Stimulated activated CD8-positive, alpha-beta memory T cell treated with anti-CD3 and anti-CD28 coated beads, Interleukin-4, amount 100 ng/mL, for 48 hours (primary cell): ENCODE measurements at regions not wholly inside any gene's neighbourhood (a gene's known extent, or its start where the extent isn't known, plus 50 kb on each side); places are given as distances from the start of the nearest gene placed in this dataset.

Experiments used
- DNase-seq: peaks from one replicate; pipeline ENCODE4 v3.0.0-alpha.2; 2020

DNA sequence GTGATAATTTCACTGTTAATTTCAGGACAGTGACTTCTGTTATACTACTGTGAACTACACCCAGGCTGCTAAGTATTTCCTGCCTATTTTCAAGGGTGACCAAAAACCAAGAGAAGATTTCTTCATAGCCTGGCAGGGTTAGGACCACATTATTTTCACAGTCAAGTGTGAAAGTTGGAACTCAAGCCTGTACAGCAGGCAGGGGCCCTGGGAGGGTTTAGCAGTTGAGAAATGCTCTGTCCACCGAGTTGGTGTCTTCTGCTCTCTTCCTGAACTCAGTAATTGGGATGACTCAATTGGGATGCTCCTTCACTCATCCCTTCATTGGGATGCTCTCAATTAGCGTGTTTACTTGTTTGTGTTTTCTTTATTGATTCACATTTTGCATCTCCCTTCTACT is 347.3 kb upstream of the CDH11 start:
- DNase-seq, result no peak

- no peak for DNase-seq
These were observed 346.3 kb upstream of the CDH11 start for GRCh38 chr16:65468133-65468532.

DNA sequence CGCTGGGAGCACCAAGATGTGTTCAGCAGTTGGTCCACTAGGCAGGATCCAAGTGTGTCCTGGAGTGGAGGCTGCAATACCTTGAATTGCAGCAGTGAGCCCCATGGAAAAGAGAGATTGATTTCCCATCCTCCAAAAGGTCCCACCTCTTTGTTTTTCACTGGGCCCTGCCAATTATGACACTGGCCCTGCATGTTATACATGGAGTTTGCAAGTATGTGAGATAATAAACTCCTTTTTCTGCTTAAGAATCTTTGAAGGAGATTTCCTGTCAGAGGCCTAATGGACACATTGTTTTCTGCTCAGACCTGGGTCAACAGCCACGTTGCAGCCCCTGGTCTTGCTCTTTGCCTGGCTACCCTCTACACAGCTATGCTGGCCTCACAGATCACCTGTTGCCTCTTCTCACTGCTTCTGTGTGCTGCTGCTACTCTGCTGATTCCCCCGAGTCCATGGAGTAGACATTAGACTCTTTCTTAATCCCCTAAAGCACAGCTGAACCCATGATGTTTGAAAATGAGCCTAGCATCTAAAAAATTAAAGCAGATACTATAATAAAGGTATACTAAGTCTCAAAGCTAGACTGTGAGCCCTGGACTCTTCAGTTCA is 341.9 kb upstream of the CDH11 start:
- DNase-seq, result no peak

- DNase-seq, result no peak
These were observed 335.2 kb upstream of the CDH11 start for GRCh38 chr16:65457084-65457483.

DNA sequence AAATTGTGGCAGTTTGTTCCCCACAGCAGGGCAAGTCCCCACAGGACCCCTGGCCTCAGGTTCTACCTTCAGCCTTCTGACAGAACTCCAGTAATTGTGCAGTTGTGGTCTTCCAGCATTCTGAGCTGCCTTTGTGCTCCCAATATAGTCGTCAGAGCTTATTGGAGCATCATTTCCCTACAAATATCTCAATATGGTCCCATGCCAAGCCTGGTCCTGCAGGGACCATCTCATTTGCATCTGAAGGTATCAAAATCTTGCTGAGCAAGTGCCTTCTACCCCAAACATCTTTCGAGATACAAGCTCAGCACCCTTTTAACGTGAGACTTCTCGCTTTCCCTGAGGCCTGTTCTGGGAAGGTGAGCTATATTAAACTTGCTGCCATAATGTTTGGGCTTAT is 333.9 kb upstream of the CDH11 start:
- no peak for DNase-seq

DNA sequence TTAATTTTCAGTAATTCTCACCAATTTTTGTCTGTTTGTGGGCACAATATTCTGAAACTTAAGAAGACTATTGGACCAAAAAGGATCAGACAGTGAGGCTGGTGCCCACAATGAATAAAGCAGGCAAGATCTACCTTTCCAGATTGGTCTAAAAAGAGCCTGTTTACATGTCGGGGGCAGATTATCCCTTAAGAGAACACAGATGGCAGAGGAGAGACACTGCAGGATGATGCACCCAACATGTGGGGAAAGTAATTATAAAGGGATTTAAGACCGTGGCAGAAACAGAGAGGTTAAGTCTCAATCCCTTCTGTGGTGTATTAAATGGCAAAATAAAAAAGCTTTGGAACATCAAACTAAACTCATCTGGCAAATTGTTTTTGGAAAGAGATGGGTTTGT is 331.8 kb upstream of the CDH11 start:
- no peak for DNase-seq

GRCh38 chr16:65449526-65449925 is 327.7 kb upstream of the CDH11 start:
- no peak for DNase-seq

- DNase-seq, result no peak
These were observed 324.6 kb upstream of the CDH11 start for GRCh38 chr16:65446427-65446826.

DNA sequence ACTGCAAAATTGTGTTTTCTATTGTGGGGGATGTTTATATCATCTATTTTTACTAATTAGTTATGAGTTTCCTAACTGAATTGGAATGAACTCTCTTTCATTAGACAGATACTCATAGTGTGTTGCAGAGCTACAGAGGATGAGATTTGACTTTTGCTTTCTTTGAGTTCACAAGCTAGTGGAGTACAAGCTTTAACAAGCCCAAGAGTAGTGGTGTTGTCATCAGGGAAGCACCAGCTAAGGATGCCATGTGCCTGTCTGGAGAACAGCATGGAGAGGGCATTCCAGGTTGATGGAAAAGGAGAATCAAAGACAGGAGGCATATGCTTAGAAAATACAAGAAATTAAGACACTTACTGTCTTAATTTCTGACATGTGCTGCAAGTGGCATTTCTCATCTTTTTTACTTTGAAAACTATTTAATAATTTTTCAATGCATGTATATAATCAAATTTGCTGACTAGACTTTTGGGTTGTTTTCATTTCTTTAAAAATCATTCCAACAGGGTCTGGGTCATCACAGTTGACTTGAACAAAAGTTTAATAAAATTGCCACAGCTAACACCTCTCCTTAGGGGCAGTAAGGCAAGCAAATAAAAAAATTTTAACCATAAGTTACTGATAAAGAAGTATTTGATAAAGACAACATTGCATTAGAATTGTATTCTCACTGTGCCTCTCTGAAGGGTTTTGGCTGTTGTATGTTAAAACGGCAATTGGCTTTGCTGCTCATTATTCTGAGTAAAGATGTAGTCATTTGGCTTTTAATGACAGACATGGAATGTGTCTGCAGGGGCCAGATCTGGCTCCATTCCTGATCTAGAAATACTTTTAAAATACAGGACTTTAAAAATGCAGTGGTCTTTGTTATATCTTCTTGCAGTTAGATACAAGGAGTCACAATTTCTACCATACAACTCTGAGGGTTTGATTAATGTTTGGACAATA is 323.7 kb upstream of the CDH11 start:
- DNase-seq, result no peak

DNA sequence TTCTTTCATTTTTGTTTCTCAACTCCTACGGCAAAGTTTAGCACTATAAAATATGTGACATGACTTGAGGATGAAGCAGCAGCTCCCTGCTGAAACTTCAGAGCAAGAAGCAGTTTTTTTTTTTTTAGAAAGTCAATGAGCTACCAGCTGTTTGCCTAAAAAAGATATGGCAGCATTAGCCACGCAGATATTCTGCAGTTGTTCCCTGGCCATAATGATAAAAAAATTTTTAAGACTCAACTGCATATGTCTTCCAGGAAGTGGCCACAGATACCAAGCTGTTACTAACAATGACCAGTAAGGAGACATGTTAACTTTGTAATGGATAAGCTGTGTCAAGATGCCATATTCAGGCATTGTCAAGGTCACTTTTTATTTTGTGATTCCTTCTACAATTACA is 319.6 kb upstream of the CDH11 start:
- DNase-seq, result no peak

- no peak for DNase-seq
These were observed 307.8 kb upstream of the CDH11 start for GRCh38 chr16:65429504-65430181.

DNA sequence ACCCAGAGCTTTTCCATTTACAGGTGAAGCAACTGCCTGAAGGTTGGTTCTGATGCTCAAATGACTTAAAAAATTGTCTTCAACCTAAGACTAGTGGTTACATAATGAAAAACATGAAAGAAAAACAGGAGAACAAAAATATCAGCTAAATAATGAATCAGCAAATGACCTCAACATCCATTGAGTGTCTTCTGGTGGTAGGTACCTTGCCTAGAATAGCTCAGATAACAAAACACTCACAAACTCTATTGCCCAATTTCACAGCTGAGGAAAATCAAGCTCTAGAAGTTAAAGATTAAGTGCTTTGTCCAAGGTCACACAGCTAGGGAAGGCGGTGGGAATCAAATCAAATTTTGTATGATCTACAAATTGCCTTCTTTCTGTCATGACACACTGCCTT is 304.6 kb upstream of the CDH11 start:
- DNase-seq, result no peak

GRCh38 chr16:65422934-65423333 is 301.1 kb upstream of the CDH11 start:
- DNase-seq, result no peak

DNA sequence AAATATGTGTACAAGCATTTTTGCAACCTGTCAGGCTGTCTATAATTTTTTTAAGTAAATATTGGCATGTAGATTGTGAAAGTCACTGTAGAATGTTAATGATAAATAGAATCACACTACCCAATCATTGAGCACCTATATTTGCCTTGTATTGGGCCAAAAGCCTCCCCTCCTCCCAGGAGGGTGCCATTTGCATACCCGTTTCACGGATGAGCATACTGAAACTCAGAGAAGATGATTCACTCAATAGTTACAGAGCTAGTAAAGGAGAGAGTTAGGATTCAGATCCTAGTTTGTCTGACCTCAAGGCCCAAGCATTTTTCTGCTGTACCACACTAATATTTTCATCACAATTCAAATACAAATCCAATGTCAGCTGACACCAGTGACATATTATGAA is 299.7 kb upstream of the CDH11 start:
- no peak for DNase-seq

DNA sequence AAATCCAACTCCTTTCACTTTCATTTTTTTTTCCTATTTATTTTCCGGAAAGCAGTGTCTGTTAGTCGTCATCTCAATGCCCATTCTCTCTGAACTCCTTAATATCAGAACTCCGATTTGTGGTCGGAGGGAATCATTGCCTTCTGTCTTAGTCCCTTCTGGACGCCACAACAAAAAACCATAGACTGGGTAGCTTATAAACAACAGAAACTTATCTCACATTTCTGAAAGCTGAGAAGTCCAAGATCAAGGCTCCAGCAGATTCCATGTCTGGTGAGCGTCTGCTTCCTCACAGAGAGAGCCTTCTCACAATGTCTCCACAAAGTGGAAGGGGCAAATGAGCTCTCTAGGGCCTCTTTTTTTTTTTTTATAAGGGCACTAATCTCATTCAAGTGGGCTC is 296.6 kb upstream of the CDH11 start:
- DNase-seq, result no peak

GRCh38 chr16:65415460-65415859 is 293.6 kb upstream of the CDH11 start:
- DNase-seq, result no peak

DNA sequence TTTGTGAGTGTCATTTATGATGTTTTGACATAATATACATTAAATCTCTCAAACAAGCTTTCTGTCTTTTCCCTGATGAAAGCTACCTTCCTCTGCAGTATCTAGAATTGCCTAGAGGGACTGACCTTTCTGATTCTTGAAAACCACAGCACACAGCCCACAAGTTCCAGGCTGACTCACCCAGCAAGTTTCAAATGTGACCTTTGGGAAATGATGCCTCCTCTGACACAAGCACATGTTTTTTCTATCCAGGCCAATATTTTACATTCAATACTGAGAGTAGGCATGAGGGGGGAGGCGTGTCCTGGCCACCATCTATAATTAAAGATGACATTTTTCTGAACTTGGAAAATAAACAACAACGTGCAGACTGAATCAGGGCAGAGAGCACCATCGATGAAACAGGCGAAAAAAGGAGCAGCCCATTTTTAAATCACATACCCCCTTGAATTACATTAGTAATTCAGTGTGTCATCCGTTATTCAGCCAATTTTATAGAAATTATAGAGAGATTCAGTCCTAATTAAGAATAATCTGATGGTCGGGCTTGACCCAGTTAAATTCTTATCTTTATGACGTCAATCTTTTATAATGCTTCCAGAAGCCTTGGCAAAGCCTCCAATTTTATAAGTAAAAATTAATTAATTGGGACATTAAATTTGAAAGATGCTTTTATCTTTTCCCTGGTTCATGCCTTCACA is 292.6 kb upstream of the CDH11 start:
- DNase-seq, result no peak

DNA sequence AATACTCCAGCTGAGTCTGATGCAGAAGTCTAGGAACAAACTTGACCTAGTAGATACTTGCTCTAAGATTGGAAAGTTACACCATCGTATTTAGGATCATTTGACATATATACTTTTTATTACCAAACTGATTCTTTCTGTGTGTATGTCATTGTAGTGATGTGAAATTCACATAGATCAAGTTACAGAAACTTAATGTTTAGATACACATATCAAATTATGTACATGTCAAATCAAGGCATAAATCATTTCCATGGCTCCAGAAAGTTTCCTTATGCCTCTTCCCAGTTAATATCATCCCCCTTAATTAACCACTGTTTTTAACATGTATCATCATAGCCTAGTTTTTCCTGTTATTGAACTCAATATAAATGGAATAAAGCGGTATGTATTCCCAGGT is 292.0 kb upstream of the CDH11 start:
- no peak for DNase-seq

GRCh38 chr16:65410801-65411200 is 288.9 kb upstream of the CDH11 start:
- no peak for DNase-seq

GRCh38 chr16:65409510-65409909 is 287.6 kb upstream of the CDH11 start:
- no peak for DNase-seq

- no peak for DNase-seq
These were observed 285.1 kb upstream of the CDH11 start for GRCh38 chr16:65406933-65407332.

DNA sequence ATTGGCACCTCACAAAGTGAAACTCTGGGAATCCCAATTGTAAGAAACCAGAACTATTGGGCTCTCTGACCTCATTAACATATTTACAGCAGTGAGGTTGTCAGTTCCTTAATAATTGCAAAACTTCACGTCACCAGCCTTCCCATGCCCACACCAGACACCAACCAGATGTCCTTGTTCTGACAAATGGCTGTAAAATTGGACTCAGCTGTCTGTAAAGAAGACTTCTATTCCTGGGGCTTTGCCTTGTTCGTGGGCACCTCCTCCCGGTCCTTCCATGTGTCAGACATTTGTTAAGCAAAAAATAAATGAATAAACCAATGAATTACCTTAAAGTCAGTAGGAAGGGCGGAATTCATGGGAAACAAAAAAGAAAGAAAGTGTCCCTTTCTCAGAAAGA is 284.3 kb upstream of the CDH11 start:
- DNase-seq, result no peak

DNA sequence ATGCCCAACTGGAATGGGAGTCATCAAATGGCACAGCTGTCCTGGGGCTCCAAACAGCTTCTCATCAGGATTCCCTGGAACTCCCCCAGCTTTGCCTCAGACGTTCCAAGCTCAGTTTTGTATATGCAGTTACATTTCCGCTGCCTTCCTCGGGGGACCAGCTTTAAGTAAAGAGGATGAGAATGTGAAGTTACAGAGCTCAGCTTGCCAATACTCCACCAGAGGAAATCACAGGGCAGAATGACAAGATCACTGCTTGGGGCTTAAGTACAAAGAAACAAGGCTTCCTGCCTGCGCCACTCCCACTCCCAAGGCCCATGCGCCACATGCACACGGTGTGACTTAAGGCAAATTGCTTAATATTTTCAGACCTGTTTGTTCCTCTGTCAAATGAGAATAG is 272.4 kb upstream of the CDH11 start:
- DNase-seq, result no peak
